Liver (tissue), 3 donors: ENCODE measurements at regions not wholly inside any gene's neighbourhood (a gene's known extent, or its start where the extent isn't known, plus 50 kb on each side); places are given as distances from the start of the nearest gene placed in this dataset.

Experiments
- EGR1 ChIP-seq, 2 donors: IDR thresholded peaks; 2 replicates each; pipeline ENCODE4 v1.6.1; 2016 to 2018; ENCODE audit warnings: antibody characterized with exemption in 2 of 2, low read depth in 2 of 2
- HNF4A ChIP-seq, 2 donors: conservative IDR thresholded peaks; 2 replicates each; pipeline ENCODE4 v1.6.1; 2016; ENCODE audit warnings: antibody characterized with exemption in 2 of 2, mild to moderate bottlenecking in 2 of 2
- HNF4G ChIP-seq: IDR thresholded peaks from 2 replicates; pipeline ENCODE4 v1.6.1; 2016; ENCODE audit warnings: antibody characterized with exemption
- JUND ChIP-seq, 2 donors: IDR thresholded peaks; 2 replicates each; pipeline ENCODE4 v1.6.1; 2016; ENCODE audit warnings: antibody characterized with exemption in 2 of 2
- MAX ChIP-seq: IDR thresholded peaks from 2 replicates; pipeline ENCODE4 v1.6.1; 2016; ENCODE audit warnings: antibody characterized with exemption
- RAD21 ChIP-seq, 2 donors: IDR thresholded peaks; 2 replicates each; pipeline ENCODE4 v1.6.1; 2016; ENCODE audit warnings: antibody characterized with exemption in 2 of 2, mild to moderate bottlenecking in 2 of 2
- SP1 ChIP-seq: IDR thresholded peaks from 2 replicates; pipeline ENCODE4 v1.6.1; 2018; ENCODE audit warnings: antibody characterized with exemption, mild to moderate bottlenecking
- TAF1 ChIP-seq: conservative IDR thresholded peaks from 2 replicates; pipeline ENCODE4 v1.6.1; 2016; ENCODE audit warnings: antibody characterized with exemption, mild to moderate bottlenecking
- YY1 ChIP-seq: IDR thresholded peaks from 2 replicates; pipeline ENCODE4 v1.6.1; 2016; ENCODE audit warnings: antibody characterized with exemption, mild to moderate bottlenecking
- TF ChIP-seq, protein P1 (sequence below): fragments of 150-350 bp; IDR thresholded peaks from 2 replicates; pipeline ENCODE4 v1.5.1; 2017; ENCODE audit warnings: improper control_type of control experiment, low read depth, low read length; ENCODE audit not compliant: missing input control
- TF ChIP-seq, protein P2 (sequence below): IDR thresholded peaks from 2 replicates; pipeline ENCODE4 v1.6.1; 2016; ENCODE audit warnings: antibody characterized with exemption, mild to moderate bottlenecking
- TF ChIP-seq, protein P3 (sequence below): IDR thresholded peaks from 2 replicates; pipeline ENCODE4 v1.6.1; 2016; ENCODE audit warnings: antibody characterized with exemption
- TF ChIP-seq, protein P4 (sequence below): IDR thresholded peaks from 2 replicates; pipeline ENCODE4 v1.6.1; 2016; ENCODE audit warnings: antibody characterized with exemption
- donor health status: healthy.
- donor health status: healthy.

- no peak for TF ChIP-seq HNF4G
- TF ChIP-seq, protein P1, sequence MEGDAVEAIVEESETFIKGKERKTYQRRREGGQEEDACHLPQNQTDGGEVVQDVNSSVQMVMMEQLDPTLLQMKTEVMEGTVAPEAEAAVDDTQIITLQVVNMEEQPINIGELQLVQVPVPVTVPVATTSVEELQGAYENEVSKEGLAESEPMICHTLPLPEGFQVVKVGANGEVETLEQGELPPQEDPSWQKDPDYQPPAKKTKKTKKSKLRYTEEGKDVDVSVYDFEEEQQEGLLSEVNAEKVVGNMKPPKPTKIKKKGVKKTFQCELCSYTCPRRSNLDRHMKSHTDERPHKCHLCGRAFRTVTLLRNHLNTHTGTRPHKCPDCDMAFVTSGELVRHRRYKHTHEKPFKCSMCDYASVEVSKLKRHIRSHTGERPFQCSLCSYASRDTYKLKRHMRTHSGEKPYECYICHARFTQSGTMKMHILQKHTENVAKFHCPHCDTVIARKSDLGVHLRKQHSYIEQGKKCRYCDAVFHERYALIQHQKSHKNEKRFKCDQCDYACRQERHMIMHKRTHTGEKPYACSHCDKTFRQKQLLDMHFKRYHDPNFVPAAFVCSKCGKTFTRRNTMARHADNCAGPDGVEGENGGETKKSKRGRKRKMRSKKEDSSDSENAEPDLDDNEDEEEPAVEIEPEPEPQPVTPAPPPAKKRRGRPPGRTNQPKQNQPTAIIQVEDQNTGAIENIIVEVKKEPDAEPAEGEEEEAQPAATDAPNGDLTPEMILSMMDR = no peak
- TF ChIP-seq MAX = no peak
- TF ChIP-seq, protein P2, sequence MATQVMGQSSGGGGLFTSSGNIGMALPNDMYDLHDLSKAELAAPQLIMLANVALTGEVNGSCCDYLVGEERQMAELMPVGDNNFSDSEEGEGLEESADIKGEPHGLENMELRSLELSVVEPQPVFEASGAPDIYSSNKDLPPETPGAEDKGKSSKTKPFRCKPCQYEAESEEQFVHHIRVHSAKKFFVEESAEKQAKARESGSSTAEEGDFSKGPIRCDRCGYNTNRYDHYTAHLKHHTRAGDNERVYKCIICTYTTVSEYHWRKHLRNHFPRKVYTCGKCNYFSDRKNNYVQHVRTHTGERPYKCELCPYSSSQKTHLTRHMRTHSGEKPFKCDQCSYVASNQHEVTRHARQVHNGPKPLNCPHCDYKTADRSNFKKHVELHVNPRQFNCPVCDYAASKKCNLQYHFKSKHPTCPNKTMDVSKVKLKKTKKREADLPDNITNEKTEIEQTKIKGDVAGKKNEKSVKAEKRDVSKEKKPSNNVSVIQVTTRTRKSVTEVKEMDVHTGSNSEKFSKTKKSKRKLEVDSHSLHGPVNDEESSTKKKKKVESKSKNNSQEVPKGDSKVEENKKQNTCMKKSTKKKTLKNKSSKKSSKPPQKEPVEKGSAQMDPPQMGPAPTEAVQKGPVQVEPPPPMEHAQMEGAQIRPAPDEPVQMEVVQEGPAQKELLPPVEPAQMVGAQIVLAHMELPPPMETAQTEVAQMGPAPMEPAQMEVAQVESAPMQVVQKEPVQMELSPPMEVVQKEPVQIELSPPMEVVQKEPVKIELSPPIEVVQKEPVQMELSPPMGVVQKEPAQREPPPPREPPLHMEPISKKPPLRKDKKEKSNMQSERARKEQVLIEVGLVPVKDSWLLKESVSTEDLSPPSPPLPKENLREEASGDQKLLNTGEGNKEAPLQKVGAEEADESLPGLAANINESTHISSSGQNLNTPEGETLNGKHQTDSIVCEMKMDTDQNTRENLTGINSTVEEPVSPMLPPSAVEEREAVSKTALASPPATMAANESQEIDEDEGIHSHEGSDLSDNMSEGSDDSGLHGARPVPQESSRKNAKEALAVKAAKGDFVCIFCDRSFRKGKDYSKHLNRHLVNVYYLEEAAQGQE = no peak
- no peak for TF ChIP-seq HNF4A (conservative IDR thresholded peaks at IDR 0.05)
- no peak for TF ChIP-seq SP1
- TF ChIP-seq JUND (IDR thresholded peaks at IDR 0.05) = no peak
- no peak for TF ChIP-seq TAF1
- no peak for TF ChIP-seq YY1
- TF ChIP-seq, protein P3, sequence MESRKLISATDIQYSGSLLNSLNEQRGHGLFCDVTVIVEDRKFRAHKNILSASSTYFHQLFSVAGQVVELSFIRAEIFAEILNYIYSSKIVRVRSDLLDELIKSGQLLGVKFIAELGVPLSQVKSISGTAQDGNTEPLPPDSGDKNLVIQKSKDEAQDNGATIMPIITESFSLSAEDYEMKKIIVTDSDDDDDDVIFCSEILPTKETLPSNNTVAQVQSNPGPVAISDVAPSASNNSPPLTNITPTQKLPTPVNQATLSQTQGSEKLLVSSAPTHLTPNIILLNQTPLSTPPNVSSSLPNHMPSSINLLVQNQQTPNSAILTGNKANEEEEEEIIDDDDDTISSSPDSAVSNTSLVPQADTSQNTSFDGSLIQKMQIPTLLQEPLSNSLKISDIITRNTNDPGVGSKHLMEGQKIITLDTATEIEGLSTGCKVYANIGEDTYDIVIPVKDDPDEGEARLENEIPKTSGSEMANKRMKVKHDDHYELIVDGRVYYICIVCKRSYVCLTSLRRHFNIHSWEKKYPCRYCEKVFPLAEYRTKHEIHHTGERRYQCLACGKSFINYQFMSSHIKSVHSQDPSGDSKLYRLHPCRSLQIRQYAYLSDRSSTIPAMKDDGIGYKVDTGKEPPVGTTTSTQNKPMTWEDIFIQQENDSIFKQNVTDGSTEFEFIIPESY = no peak
- no peak for TF ChIP-seq RAD21 (IDR thresholded peaks at IDR 0.05)
- TF ChIP-seq, protein P4, sequence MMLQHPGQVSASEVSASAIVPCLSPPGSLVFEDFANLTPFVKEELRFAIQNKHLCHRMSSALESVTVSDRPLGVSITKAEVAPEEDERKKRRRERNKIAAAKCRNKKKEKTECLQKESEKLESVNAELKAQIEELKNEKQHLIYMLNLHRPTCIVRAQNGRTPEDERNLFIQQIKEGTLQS = no peak
- no peak for TF ChIP-seq EGR1 (IDR thresholded peaks at IDR 0.05; ENCODE audit: low read depth in 2 of 2)
Observed at GRCh38 chr6:114886670-114887436, 544.0 kb upstream of the HS3ST5 start.
